ENCODE measurements at regions not wholly inside any gene's neighbourhood (a gene's known extent, or its start where the extent isn't known, plus 50 kb on each side); places are given as distances from the start of the nearest gene placed in this dataset.
"Not testable (repeated sequence)": the region's sequence is repeated elsewhere in the genome, so short reads cannot be mapped to it uniquely, and the experiment has no call there.

- DNase-seq (no peak), ATAC-seq (ENCODE audit: poor library complexity) (no peak)
- intact Hi-C loops (cut with DNase I): no loop called here
Measured at GRCh38 chr1:193932979-193933378, 746.6 kb upstream of the B3GALT2 start.

GRCh38 chr1:193931356-193931755 lies 744.9 kb upstream of the B3GALT2 start:
- ATAC-seq (ENCODE audit: poor library complexity): no peak
- no peak for DNase-seq
- intact Hi-C loops (cut with DNase I): no loop called here

- ATAC-seq (ENCODE audit: poor library complexity) (no peak), DNase-seq (no peak)
- intact Hi-C loops (cut with DNase I): no loop called here
Measured at GRCh38 chr1:193929374-193930033, 743.1 kb upstream of the B3GALT2 start.

- no peak for ATAC-seq (ENCODE audit: poor library complexity)
- DNase-seq: no peak
- intact Hi-C loops (cut with DNase I): no loop called here
Measured at GRCh38 chr1:193927550-193927949, 741.1 kb upstream of the B3GALT2 start.

GRCh38 chr1:193926956-193927355 lies 740.5 kb upstream of the B3GALT2 start:
- DNase-seq: peak; percentile 48
- ATAC-seq (ENCODE audit: poor library complexity): peak; percentile 58
- intact Hi-C loops (cut with DNase I): no loop called here

GRCh38 chr1:193919827-193920226 lies 733.4 kb upstream of the B3GALT2 start:
- no peak for DNase-seq
- ATAC-seq (ENCODE audit: poor library complexity): no peak
- intact Hi-C loops (cut with DNase I): no loop called here

- ATAC-seq (ENCODE audit: poor library complexity) (no peak), DNase-seq (no peak)
- intact Hi-C loops (cut with DNase I): no loop called here
Measured at GRCh38 chr1:193916452-193916851, 730.0 kb upstream of the B3GALT2 start.

- DNase-seq: no peak
- intact Hi-C loops (cut with DNase I): no loop called here
- ATAC-seq (ENCODE audit: poor library complexity): peak; percentile 39
Measured at GRCh38 chr1:193914871-193915270, 728.5 kb upstream of the B3GALT2 start.

- no peak for DNase-seq
- intact Hi-C loops (cut with DNase I): no loop called here
- no peak for ATAC-seq (ENCODE audit: poor library complexity)
Measured at GRCh38 chr1:193909406-193910082, 723.1 kb upstream of the B3GALT2 start.

GRCh38 chr1:193905288-193906085 lies 719.1 kb upstream of the B3GALT2 start:
- intact Hi-C loops (cut with DNase I): no loop called here
- ATAC-seq (ENCODE audit: poor library complexity): no peak
- no peak for DNase-seq

GRCh38 chr1:193891788-193892187 lies 705.4 kb upstream of the B3GALT2 start:
- ATAC-seq (ENCODE audit: poor library complexity): peak; percentile 82
- intact Hi-C loops (cut with DNase I): no loop called here
- no peak for DNase-seq

GRCh38 chr1:193890935-193891334 lies 704.5 kb upstream of the B3GALT2 start:
- intact Hi-C loops (cut with DNase I): no loop called here
- ATAC-seq (ENCODE audit: poor library complexity) (no peak), DNase-seq (no peak)

- DNase-seq (no peak), ATAC-seq (ENCODE audit: poor library complexity) (no peak)
- intact Hi-C loops (cut with DNase I): no loop called here
Measured at GRCh38 chr1:193884848-193885558, 698.6 kb upstream of the B3GALT2 start.

GRCh38 chr1:193877920-193878319 lies 691.5 kb upstream of the B3GALT2 start:
- ATAC-seq (ENCODE audit: poor library complexity); DNase-seq; intact Hi-C loops (cut with DNase I): not testable (repeated sequence)

GRCh38 chr1:193868425-193868824 lies 682.0 kb upstream of the B3GALT2 start:
- intact Hi-C loops (cut with DNase I): no loop called here
- no peak for ATAC-seq (ENCODE audit: poor library complexity)

GRCh38 chr1:193856261-193856660 lies 669.8 kb upstream of the B3GALT2 start:
- intact Hi-C loops (cut with DNase I): no loop called here
- ATAC-seq (ENCODE audit: poor library complexity) (no peak), DNase-seq (no peak)

More at GRCh38 chr1:193868425-193868824, 682.0 kb upstream of the B3GALT2 start:
- no peak for DNase-seq

GRCh38 chr1:193850745-193851144 lies 664.3 kb upstream of the B3GALT2 start:
- no peak for DNase-seq
- ATAC-seq (ENCODE audit: poor library complexity): no peak
- intact Hi-C loops (cut with DNase I): no loop called here

GRCh38 chr1:193846876-193847604 lies 660.6 kb upstream of the B3GALT2 start:
- intact Hi-C loops (cut with DNase I): no loop called here
- DNase-seq: no peak
- ATAC-seq (ENCODE audit: poor library complexity): no peak

- intact Hi-C loops (cut with DNase I): no loop called here
- DNase-seq: no peak
- ATAC-seq (ENCODE audit: poor library complexity): no peak
Measured at GRCh38 chr1:193846411-193846810, 660.0 kb upstream of the B3GALT2 start.

Measured in Right ventricle myocardium superior (tissue), 1 donor.